Superior temporal gyrus (tissue), 1 donor: ENCODE measurements at regions not wholly inside any gene's neighbourhood (a gene's known extent, or its start where the extent isn't known, plus 50 kb on each side); places are given as distances from the start of the nearest gene placed in this dataset.
"Not testable (repeated sequence)": the region's sequence is repeated elsewhere in the genome, so short reads cannot be mapped to it uniquely, and the experiment has no call there.

Experiments used
- DNase-seq: peaks from one replicate; pipeline ENCODE4 v3.0.0-alpha.2; 2016; ENCODE audit errors: extremely low spot score

DNA sequence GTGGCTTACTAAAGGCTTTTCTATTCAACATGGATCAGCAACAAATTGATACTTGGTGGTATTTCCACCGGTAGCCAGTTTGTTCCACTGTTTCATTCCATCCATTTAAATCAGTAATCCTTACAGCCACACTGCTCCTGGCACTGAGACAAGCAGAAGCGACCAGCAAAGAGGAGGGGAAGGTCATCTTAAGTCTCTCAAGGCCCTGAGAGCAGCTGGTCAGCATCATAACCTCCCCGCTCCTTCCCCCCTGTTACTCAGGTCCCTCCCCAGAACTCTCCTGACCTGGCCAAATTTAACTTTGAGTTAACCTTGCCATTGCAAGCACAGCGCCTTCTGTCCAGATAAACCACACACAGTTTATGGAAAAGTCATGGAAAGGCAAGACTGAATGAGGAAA is 331.3 kb upstream of the KLF3 start:
- DNase-seq: no peak

DNA sequence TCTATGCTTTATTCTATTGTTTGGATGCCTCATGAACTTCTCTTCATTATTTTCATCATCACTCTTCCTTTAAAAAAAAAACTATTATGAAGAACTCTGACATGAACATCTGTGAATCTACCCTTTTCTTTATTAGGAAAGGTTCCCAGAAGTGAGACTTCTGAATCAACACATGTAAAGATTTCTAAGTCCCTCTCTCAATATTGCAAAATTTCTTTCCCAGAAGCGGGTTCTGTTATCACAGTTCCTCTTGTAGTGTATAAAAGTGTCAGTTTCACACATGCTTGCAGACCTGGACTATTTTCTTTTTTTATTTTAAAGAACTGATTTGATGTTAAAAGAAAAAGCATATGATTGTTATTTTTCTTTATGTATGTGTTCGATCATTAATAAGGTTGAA is 330.8 kb upstream of the KLF3 start:
- DNase-seq: no peak

DNA sequence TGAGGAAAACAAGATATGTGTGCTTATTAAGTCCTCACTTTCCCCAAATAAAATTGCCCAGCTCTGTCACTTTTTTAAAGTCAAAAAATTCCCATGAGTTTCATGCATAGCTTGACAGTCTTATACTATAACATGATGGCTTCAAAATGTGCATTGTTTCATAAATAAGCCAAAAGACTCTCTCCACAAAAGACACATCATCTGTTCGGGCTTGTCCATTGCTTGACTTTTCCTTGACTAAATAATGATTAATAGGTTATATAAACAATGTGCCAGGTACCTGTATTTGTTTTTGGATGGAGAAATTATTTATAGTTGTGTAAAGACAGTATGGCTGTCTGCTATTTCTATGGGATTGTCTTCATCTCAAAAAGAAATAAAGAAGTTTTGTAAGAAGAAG is 329.2 kb upstream of the KLF3 start:
- DNase-seq: no peak

DNA sequence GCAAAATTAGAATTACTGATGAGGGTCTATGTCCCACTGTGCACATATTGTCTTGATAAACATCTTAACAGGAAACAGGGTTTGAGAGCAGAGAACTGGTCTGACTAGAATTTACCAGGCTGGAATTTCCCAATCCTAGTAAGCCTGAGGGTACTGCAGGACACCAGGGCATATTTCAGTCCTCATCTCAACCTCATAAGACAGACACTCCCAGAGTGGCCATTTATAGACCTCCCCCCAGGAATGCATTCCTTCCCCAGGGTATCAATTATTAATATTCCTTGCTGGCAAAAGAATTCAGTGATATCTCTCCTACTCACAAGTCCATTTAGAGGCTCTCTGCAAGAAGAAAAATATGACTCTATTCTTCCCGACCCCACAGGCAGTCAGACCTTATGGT is 325.1 kb upstream of the KLF3 start:
- DNase-seq: not testable (repeated sequence)

DNA sequence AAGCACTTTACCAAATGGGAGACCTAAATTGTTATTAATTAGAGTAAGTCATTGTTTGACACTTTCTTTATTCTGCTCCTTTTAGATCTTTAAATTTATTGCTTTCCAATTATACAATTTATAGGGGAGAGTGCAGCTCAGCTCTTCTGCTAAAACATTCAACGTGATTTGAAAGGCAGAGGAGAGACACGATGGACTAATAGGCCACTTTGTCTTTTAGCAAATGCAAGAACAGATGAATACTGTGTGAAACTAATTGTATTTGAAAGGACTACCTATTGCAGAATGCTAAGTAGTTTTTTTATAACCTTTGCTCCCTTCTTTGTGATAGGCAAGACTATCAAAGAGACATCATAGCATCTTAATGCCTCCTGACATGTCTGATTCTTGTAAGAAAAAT is 320.4 kb upstream of the KLF3 start:
- no peak for DNase-seq

DNA sequence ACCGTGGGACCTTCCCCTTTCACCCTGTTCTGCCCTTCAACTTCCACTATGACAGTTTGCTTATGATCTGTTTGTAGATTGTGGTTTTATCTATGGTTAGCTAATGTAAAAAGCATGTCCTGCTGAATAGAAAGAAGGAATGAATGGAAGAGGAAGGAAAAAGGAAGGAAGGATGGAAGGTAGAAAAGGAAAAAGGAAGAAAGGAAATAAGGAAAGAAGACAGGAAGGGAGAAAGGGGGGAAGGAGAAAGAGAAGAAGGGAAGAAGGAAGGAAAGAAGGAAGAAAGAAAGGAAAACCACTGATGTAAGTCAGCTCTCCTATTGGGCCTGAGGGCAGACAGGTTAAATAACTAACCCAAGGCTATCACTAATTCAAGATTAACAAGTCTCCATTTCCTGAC is 319.1 kb upstream of the KLF3 start:
- no peak for DNase-seq

DNA sequence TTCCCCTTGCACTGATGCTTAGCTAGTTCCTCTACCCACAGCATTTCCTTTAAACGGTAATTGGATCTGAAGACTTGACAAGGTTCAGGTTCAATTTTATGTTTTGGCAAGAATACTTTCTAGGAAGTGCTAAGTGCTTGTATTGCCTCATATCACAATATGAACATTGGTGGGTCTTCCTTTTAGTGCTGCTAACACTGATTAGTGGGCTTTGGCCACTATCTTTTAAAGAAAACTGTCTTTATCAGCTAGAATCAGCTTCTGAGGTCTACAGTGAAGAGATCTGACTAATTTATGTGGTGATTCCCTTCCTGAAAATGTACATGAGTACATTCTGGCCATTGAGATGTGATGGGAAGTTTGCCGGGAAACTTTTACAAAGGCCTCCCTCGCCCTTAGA is 316.7 kb upstream of the KLF3 start:
- no peak for DNase-seq

DNA sequence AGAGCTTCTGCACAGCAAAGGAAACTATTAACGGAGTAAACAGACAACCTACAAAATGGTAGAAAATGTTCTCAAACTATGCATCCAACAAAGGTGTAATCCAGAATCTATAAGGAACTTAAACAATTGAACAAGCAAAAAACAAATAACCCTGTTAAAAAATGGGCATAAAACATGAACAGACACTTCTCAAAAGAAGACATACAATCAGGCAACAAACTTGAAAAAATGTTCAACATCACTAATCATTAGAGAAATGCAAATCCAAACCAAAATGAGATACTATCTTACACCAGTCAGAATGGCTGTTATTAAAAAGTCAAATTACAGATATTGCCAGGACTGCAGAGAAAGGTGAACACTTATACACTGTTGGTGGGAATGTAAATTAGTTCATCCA is 309.6 kb upstream of the KLF3 start:
- no peak for DNase-seq

DNA sequence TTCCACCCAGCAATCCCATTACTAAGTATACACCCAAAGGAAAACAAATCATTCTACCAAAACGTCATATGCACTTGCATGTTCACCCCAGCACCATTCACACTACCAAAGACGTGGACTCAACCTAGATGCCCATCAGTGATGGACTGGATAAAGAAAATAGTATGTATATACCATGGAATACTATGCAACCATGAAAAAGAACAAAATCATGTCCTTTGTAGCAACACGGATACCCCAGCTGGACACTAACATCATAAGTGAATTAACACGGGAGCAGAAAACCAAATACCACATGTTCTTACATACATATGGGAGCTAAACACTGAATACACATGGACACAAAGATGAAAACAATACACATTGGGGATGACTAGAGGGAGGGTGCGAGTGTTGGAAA is 309.1 kb upstream of the KLF3 start:
- DNase-seq: no peak

DNA sequence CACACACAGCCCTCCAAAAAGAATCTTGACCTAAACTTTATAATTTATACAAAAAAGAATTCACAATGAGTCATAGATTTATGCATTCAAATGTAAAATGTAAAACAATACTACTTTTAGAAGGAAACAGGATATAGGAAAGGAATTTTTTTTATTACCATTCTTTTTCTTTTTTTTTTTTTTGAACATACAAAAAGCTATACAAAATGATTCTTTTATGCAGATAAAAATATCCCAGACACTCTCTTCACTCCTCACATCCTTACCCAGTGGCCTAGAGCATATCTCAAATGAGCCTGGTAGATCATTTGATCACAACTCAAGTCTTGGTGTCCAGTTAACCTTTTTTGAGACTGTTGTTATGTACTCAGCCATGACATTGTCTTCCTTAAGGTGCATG is 307.3 kb upstream of the KLF3 start:
- DNase-seq: no peak

DNA sequence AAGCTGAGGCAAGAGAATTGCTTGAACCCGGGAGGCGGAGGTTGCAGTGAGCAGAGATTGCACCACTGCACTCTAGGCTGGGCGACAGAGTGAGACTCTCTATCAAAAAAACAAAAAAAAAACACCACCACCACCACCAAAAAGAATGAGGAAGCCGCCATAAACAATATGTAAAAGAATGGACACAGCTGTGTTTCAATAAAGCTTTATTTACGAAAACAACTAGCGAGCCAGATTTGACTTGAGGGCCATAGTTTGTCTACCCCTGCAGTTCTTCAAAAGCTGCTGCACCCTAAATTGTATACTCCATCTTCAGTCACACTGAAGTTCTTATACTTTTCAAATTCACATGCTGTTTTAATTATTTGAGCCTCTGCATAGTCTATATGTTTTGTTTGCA is 306.5 kb upstream of the KLF3 start:
- DNase-seq: no peak

DNA sequence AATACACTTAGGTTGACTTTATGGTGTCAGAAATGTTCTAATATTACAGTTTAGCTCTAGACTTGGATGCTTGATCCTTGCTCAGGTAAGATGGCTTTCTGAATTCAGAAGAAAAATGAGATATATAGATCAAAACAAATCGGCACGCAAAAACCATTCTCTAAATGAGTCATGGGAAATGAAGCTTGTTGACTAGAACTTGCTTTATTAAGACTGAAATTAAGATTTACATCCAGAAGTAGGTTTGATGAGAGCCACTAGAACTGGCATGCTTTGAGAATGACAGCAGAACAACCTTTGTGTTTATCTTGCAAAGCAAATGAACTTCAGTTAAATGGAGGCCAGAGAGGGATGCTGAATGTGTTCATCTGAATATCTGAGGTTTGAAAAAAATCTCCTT is 304.9 kb upstream of the KLF3 start:
- no peak for DNase-seq

DNA sequence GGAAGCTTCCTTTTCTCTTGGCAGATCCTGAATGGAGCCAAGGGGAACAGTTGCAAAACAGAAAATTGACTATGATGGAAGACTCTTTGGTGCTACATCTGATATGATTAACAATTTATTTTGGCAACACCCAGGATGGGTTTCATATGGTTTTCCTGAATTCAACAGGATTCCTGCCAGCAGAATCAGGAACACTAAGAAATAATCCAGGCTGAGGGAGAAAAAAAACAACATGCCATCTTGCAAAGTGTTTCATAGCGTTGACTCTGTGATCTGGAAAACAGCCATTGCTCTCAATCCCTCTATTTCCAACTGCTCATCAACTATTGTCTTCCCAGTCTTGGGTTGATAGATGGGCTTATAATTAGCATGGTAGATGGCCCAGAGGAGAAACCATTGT is 303.8 kb upstream of the KLF3 start:
- DNase-seq: no peak

DNA sequence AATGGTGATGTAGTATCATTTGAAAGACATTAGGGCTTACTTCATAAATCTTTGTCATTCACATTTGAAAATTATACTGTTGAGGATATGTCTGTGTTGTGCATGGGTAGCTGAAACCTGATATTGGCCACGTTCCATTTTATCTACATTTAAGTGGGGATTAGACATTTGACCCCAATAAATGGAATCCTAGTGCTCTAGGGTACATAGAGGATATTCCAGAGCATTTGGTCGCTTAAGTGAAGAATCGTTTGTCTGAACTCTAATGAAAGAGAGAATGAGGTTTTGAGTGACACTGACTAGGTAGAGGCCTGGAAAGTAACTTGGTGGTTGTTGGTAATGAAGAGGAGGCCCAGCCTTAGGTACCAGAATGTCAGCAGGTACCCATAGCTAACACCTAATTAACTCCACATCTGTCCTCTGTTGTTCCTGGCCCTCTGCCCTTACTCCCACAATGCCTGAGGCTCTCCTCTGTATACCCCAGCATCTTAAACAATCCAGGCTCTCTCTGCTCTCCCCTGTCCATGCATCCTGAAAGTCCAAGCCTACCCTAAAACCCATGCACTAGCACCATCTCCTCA is 299.5 kb upstream of the KLF3 start:
- DNase-seq: no peak

DNA sequence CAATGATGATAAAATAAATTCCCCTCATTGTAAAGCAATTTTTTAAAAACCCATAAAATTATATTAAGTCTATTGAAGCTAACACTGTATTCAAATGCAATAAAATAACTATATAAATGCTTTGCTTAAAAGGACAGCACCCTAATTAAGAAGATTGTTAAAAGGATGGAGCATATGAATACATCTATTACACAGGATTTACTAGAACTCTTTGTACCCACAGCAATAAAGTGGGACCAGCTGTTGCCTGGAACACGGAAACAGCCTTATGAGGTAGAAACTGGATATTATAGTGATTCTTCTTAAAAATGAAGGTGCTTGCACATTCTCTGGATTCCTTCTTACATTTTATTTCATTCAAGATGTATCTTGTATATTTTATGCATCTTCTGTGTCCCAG is 298.7 kb upstream of the KLF3 start:
- DNase-seq: no peak

DNA sequence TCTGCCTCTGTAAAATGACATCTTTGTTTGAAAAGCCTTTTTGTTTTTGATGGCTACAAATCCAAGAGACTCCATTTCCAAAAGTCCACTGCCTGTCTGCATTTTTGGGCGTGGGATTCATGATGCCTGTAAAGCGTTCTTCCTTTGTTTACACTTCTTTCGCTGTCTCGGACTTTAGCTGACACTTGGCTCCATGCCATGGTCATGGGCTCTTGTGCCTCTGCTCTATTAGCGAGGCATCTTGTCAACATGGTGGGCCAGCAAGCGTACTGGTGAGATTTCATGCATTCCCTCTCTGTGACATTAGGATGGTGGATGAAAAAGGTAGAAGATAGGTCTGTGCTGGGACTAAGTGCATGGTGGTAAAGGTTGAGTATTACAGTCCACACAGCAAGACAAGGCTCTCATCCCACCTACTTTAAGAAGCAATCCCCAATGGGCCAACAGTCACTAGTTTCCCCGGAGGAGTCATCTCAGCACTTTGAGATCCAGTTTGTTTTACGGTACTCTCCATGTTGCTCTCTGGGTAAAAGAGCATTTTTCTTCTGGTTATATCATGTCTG is 298.2 kb upstream of the KLF3 start:
- DNase-seq: no peak

DNA sequence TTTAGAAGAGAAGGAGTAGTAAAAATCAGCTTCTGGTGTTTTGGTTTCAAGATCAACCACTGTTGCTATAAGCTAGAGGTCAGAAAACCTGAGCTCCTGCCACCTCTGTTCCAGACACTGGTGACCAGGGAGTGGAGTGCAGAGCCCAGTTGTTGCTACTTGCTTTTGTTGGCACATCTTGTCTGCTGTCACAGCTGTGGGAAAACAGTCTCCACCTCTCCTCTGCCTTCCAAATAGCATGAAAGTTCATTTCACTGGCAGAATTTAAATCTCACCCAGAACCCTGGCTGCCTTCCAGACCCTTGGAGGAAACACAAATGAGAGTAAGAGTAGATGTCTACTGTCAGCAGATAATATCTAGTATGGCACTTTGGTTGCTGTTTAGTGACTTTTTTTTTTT is 297.5 kb upstream of the KLF3 start:
- DNase-seq: no peak

DNA sequence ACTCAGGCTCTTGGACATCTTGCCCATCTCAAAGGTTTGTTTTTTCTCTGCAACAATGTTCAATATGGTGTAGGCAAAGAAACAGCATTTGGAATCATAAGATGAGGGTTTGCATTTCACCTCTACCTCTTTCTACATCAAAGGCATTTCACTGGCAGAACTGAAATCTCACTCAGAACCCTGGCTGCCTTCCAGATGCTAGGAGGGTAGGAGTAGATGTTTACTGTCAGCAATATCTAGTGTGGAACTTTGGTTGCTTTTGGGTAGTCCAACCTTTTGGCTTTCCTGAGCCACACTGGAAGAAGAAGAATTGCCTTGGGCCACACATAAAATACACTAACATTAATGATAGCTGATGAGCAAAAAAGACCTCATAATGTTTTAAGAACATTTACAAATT is 297.0 kb upstream of the KLF3 start:
- DNase-seq: no peak

DNA sequence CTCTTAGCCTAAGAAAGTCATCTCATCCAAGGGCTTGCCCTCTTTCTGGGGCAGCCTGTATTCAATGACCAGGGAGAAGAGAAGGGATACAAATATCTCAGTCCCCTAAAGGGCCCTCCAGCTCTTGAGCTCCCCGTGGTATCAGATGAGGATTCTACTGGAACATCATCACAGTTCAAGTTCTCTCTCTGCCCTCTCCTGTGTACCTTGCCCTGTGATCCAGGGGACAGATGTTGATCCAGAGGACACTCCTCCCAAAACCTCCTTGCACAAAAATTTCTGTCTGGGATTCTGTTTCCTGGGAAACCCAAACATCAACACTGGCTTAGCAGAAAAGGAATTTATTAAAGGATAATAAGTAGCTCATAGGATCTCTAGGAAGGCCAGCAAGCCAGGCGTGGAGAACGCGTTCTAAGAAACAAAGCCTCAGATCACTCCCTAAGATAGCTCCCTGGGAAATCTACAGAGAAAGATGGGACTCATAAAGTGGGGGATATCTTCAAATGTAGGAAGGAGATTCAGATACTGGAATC is 296.3 kb upstream of the KLF3 start:
- DNase-seq: no peak

DNA sequence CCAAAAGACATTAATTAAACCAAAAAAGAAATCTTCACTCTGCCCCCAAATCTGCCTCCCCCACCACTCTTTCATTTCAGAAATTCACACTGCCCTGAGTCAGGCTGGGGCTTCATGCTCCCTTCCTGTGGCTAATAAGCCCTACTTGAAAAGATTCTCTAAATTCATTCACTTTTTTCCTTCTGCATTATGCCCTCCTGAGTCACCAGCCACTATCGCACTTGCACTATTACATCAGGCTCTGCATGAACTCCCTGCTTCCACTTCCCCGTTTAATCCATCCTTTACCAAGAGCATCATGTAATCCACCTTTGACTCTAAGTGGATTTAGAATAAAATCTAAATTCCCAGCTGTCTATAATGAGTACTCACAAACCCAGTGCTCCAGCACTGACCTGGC is 295.4 kb upstream of the KLF3 start:
- DNase-seq: no peak

DNA sequence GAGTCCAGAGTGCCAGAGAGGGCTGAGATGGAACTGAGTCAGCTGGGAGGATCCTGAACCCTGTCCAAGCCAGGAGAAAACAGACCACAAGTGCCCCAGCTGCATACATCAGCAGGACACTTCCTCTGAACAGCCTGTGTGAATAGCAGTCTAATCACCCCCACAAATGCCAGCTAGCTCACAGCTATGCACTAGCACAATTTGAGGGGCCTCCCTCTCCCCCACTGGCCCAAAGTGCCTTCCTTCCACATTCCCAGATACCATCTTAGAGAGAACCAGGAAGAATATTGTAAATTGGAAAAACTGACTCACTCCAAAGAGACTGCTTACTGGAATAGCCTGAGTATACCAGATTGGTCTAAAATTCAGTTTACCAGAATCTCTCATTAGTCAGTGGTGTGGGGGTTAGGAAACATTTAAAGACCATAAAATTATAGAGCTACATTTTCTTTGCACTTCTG is 292.6 kb upstream of the KLF3 start:
- no peak for DNase-seq

DNA sequence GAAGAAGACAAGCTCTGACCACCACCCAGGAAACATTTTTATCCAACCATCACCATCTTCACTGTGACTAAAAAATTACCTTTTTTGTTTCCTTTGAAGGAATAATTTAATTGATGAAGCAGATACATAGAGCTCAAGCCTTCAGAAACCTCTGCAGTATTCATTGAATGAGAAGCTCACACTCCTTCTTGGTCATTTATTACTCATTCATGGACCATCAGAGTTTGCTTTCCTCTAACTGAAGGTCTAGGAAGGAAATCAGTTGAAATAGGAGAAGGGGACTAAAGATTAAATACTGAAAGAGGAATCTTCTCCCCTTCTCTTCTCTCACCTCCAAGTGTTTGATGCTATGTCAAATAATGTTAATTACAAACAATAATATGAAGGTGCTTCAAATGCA is 290.6 kb upstream of the KLF3 start:
- no peak for DNase-seq

DNA sequence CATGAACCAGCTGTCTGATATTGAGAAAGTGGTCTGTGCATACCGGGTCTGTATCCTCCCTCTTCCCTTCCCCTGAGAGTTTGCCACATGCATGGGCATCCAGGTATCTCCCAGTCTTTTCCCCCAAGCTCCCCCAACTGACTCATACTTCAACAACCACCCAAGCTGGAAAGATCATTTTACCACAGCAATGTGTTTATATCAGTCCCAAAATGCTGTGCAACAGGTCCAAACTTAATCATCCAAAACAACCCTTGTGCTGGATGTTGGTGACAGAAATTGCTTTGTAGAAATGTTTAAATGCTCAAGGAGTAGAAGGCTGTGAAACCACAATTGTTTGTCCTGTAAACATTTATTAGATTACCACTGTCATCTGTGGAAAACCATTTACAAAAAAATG is 286.8 kb upstream of the KLF3 start:
- no peak for DNase-seq

DNA sequence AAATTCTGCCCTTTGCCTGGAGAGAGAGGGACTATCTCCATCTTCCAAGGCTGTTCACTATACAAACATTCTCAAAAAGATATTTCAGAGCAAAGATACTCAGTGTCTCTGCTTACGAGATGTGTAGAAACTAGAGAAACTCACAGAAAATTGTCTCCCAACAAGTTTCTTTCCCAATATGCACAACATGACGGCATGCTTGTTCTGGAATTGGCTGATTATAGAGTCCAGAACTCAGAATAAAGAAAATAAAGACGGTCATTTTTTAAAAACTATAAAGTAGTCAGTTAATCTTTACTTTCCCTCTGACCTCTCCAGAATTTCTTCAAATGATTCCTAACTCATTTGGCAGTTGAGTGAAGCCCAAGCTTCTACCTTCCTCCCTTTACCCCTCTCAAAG is 285.5 kb upstream of the KLF3 start:
- no peak for DNase-seq
